ENCODE measurements at regions not wholly inside any gene's neighbourhood (a gene's known extent, or its start where the extent isn't known, plus 50 kb on each side); places are given as distances from the start of the nearest gene placed in this dataset.

- TF ChIP-seq CTCF (IDR thresholded peaks at IDR 0.05): no peak
- no peak overlapping the region for H3K27ac Mint-ChIP-seq
Measured at GRCh38 chr2:154608438-154608837, 90.1 kb upstream of the KCNJ3 start.

GRCh38 chr2:154614906-154615305 lies 83.6 kb upstream of the KCNJ3 start:
- Mint-ChIP-seq H3K27me3 (ENCODE audit: low read depth in 3 of 3) (peaks cover 0 to 2% (median 0%) of the 10 kb centered on the region in 3 donors), H3K36me3 (no peaks in the 10 kb centered on the region), H3K4me1 (no peaks in the 10 kb centered on the region), H3K4me3 (no peak overlapping the region), H3K27ac (no peak overlapping the region), H3K9me3 (no peaks in the 10 kb centered on the region)
- H3K4me3 ChIP-seq (replicated peaks in 1 of 3; ENCODE audit: low read depth in 2 of 3, low read length in 3 of 3): no peak overlapping the region
- DNase-seq: no peak
- H2AFZ ChIP-seq (ENCODE audit: insufficient read depth, low read depth, low read length, poor library complexity, severe bottlenecking): no peak overlapping the region
- H3K4me1 ChIP-seq (ENCODE audit: control insufficient read depth in 1 of 2, insufficient read depth in 2 of 2, low read length in 2 of 2): no peaks in the 10 kb centered on the region
- no peaks in the 10 kb centered on the region for H3K9me3 ChIP-seq (replicated peaks in 1 of 2; ENCODE audit: control insufficient read depth in 1 of 2, insufficient read depth in 1 of 2, low read length in 2 of 2)
- no peaks in the 10 kb centered on the region for H3K36me3 ChIP-seq (replicated peaks in 1 of 2; ENCODE audit: control insufficient read depth in 1 of 2, insufficient read depth in 2 of 2, low read length in 2 of 2)
- no peak overlapping the region for H3K9ac ChIP-seq (ENCODE audit: insufficient read depth, low read length, poor library complexity, severe bottlenecking)
- no peaks in the 10 kb centered on the region for H3K79me2 ChIP-seq (ENCODE audit: insufficient read depth, low read length)
- TF ChIP-seq CTCF (IDR thresholded peaks at IDR 0.05): no peak
- no peak overlapping the region for H3K4me2 ChIP-seq (replicated peaks; ENCODE audit: extremely low read depth, low read length, poor library complexity, severe bottlenecking)
- H3K27me3 ChIP-seq (ENCODE audit: control insufficient read depth in 2 of 2, insufficient read depth in 2 of 2, low read length in 2 of 2): no peaks in the 10 kb centered on the region
- no peaks in the 10 kb centered on the region for H4K20me1 ChIP-seq (ENCODE audit: insufficient read depth, low read length)
- intact Hi-C loops (cut with micrococcal nuclease): no loop called here
- no peak overlapping the region for H3K27ac ChIP-seq (ENCODE audit: low read depth in 1 of 2, low read length in 2 of 2)

More at GRCh38 chr2:154608438-154608837, 90.1 kb upstream of the KCNJ3 start:
- Histone ChIP-seq H2AFZ (ENCODE audit: insufficient read depth, low read depth, low read length, poor library complexity, severe bottlenecking) (no peak overlapping the region), H3K27me3 (ENCODE audit: control insufficient read depth in 2 of 2, insufficient read depth in 2 of 2, low read length in 2 of 2) (no peaks in the 10 kb centered on the region), H3K4me3 (replicated peaks in 1 of 3; ENCODE audit: low read depth in 2 of 3, low read length in 3 of 3) (no peak overlapping the region), H3K36me3 (replicated peaks in 1 of 2; ENCODE audit: control insufficient read depth in 1 of 2, insufficient read depth in 2 of 2, low read length in 2 of 2) (no peaks in the 10 kb centered on the region), H3K9me3 (replicated peaks in 1 of 2; ENCODE audit: control insufficient read depth in 1 of 2, insufficient read depth in 1 of 2, low read length in 2 of 2) (no peaks in the 10 kb centered on the region), H4K20me1 (ENCODE audit: insufficient read depth, low read length) (no peaks in the 10 kb centered on the region), H3K27ac (ENCODE audit: low read depth in 1 of 2, low read length in 2 of 2) (no peak overlapping the region), H3K79me2 (ENCODE audit: insufficient read depth, low read length) (no peaks in the 10 kb centered on the region), H3K4me2 (replicated peaks; ENCODE audit: extremely low read depth, low read length, poor library complexity, severe bottlenecking) (no peak overlapping the region), H3K9ac (ENCODE audit: insufficient read depth, low read length, poor library complexity, severe bottlenecking) (no peak overlapping the region), H3K4me1 (ENCODE audit: control insufficient read depth in 1 of 2, insufficient read depth in 2 of 2, low read length in 2 of 2) (no peaks in the 10 kb centered on the region)
- H3K4me3 Mint-ChIP-seq: no peak overlapping the region
- no peaks in the 10 kb centered on the region for H3K36me3 Mint-ChIP-seq
- intact Hi-C loops (cut with micrococcal nuclease): no loop called here
- H3K27me3 Mint-ChIP-seq (ENCODE audit: low read depth in 3 of 3): no peaks in the 10 kb centered on the region
- no peaks in the 10 kb centered on the region for H3K4me1 Mint-ChIP-seq
- DNase-seq: no peak
- no peaks in the 10 kb centered on the region for H3K9me3 Mint-ChIP-seq
